ENCODE measurements at regions not wholly inside any gene's neighbourhood (a gene's known extent, or its start where the extent isn't known, plus 50 kb on each side); places are given as distances from the start of the nearest gene placed in this dataset.

DNA sequence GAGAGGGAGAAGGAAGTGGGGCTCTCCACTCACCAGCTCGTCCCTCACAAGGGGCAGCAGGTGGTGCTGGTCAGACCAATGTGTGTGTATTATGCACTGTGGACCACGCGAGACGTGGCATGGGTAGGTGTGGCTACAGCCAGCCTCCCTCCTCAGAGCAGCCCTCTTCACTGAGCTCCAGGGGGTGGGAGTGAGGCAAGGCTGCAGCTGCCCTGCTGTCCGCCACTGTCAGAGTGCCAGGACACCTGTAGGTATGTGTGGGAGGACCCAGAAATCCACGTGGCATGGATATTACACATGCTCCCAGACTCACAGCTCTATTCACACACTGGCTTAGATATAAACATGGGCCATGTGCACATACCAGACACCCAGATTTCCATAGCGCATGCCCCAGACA, 90.3 kb downstream of the VEGFA start (continued):
- TF ChIP-seq, protein P1, sequence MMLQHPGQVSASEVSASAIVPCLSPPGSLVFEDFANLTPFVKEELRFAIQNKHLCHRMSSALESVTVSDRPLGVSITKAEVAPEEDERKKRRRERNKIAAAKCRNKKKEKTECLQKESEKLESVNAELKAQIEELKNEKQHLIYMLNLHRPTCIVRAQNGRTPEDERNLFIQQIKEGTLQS (IDR thresholded peaks at IDR 0.05; ENCODE audit: borderline replicate concordance, extremely low read depth, low read depth, low read length) = no peak
- no peak for TF ChIP-seq EP300 (IDR thresholded peaks at IDR 0.05; ENCODE audit: borderline replicate concordance in 1 of 2, control insufficient read depth in 1 of 2, low read depth in 2 of 2, low read length in 2 of 2)
- TF ChIP-seq EGR1 (IDR thresholded peaks at IDR 0.05; ENCODE audit: borderline replicate concordance in 1 of 2, low read depth in 2 of 2, low read length in 2 of 2) = no peak

DNA sequence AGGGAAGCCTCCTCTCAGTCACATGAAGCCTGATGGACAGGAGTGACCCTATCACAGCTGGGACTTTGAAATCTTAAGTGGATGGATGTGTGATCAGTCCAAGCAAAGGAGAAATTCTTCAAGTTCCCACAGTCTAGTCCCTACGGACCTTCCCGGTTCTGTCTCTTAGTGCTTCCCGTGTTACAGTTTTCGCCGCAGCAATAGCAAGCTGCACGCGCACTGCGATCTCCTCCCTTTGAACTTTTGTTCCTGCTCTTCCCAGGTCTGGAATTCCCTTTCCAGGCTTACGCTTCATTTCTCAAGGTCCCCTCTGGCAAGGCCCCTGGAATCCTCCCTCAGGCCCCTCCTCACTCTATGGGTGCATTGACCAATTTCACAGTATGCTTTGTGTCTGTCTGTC, 89.2 kb downstream of the VEGFA start:
- H3K4me1 ChIP-seq (ENCODE audit: control insufficient read depth, insufficient read depth, low read length) = peaks cover 8% of the 10 kb centered on the region
- no peaks in the 10 kb centered on the region for H3K79me2 ChIP-seq (ENCODE audit: control insufficient read depth, insufficient read depth, low read length)
- no peak overlapping the region for H3K4me2 ChIP-seq (ENCODE audit: control insufficient read depth, insufficient read depth)
- H3K27me3 ChIP-seq (replicated peaks in 1 of 2; ENCODE audit: control insufficient read depth in 2 of 2, insufficient read depth in 2 of 2, low read length in 1 of 2) = no peaks in the 10 kb centered on the region
- no peak overlapping the region for H3K27ac ChIP-seq (ENCODE audit: control insufficient read depth, insufficient read depth)
- DNase-seq (ENCODE audit: low read depth, low spot score) (no peak), FAIRE-seq (no peak), ATAC-seq (no peak)
- CTCF ChIA-PET = no interaction called here
- H3K9ac ChIP-seq (ENCODE audit: control insufficient read depth, insufficient read depth, low read length) = no peak overlapping the region
- no TSS peak for BruUV-seq (replicated peaks)
- in situ Hi-C loops (cut with MboI) = no loop called here
- SMC1A ChIA-PET (ENCODE audit: uncharacterized antibody, unreplicated experiment) = interaction anchor here (1.0 kb wide), 1 partner anchor 117 kb away, joined by 3 read pairs; no protein-coding TSS in a partner anchor
- POLR2A ChIA-PET = interaction anchor here (0.6 kb wide), 1 partner anchor 73 kb away, joined by 3 read pairs; no protein-coding TSS in a partner anchor
- WGBS (ENCODE audit: insufficient coverage, insufficient replicate concordance, low lambda C conversion rate, missing lambda C conversion rate) = 78% methylated on average over 9 of the region's 9 CpGs
- H3K36me3 ChIP-seq (ENCODE audit: control insufficient read depth in 2 of 2, insufficient read depth in 2 of 2, low read length in 1 of 2) = no peaks in the 10 kb centered on the region
- RAD21 ChIA-PET (ENCODE audit: unreplicated experiment) = interaction anchor here (1.6 kb wide), 1 partner anchor 94 kb away, joined by 3 read pairs; no protein-coding TSS in a partner anchor
- intact Hi-C loops (cut with micrococcal nuclease; ENCODE audit: unreplicated experiment) = loop anchor here (5.0 kb wide), 1 partner anchor 143 kb away; no protein-coding TSS in a partner anchor
- no peaks in the 10 kb centered on the region for H4K20me1 ChIP-seq (ENCODE audit: control insufficient read depth, insufficient read depth)
- no peak overlapping the region for H3K4me3 ChIP-seq
- H3K9me3 ChIP-seq (replicated peaks; ENCODE audit: control insufficient read depth, insufficient read depth, low read length) = no peaks in the 10 kb centered on the region
- no peak overlapping the region for H2AFZ ChIP-seq (ENCODE audit: control insufficient read depth, low read depth, low read length)
- no peak for TF ChIP-seq SRF (IDR thresholded peaks at IDR 0.05; ENCODE audit: low read depth in 2 of 2, low read length in 2 of 2)
- TF ChIP-seq RAD51 (IDR thresholded peaks at IDR 0.05) = no peak
- TF ChIP-seq, protein P2, sequence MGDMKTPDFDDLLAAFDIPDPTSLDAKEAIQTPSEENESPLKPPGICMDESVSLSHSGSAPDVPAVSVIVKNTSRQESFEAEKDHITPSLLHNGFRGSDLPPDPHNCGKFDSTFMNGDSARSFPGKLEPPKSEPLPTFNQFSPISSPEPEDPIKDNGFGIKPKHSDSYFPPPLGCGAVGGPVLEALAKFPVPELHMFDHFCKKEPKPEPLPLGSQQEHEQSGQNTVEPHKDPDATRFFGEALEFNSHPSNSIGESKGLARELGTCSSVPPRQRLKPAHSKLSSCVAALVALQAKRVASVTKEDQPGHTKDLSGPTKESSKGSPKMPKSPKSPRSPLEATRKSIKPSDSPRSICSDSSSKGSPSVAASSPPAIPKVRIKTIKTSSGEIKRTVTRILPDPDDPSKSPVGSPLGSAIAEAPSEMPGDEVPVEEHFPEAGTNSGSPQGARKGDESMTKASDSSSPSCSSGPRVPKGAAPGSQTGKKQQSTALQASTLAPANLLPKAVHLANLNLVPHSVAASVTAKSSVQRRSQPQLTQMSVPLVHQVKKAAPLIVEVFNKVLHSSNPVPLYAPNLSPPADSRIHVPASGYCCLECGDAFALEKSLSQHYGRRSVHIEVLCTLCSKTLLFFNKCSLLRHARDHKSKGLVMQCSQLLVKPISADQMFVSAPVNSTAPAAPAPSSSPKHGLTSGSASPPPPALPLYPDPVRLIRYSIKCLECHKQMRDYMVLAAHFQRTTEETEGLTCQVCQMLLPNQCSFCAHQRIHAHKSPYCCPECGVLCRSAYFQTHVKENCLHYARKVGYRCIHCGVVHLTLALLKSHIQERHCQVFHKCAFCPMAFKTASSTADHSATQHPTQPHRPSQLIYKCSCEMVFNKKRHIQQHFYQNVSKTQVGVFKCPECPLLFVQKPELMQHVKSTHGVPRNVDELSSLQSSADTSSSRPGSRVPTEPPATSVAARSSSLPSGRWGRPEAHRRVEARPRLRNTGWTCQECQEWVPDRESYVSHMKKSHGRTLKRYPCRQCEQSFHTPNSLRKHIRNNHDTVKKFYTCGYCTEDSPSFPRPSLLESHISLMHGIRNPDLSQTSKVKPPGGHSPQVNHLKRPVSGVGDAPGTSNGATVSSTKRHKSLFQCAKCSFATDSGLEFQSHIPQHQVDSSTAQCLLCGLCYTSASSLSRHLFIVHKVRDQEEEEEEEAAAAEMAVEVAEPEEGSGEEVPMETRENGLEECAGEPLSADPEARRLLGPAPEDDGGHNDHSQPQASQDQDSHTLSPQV (IDR thresholded peaks at IDR 0.05) = no peak
- no peak for TF ChIP-seq IRF4 (IDR thresholded peaks at IDR 0.05; ENCODE audit: low read depth, low read length)
- TF ChIP-seq, protein P3, sequence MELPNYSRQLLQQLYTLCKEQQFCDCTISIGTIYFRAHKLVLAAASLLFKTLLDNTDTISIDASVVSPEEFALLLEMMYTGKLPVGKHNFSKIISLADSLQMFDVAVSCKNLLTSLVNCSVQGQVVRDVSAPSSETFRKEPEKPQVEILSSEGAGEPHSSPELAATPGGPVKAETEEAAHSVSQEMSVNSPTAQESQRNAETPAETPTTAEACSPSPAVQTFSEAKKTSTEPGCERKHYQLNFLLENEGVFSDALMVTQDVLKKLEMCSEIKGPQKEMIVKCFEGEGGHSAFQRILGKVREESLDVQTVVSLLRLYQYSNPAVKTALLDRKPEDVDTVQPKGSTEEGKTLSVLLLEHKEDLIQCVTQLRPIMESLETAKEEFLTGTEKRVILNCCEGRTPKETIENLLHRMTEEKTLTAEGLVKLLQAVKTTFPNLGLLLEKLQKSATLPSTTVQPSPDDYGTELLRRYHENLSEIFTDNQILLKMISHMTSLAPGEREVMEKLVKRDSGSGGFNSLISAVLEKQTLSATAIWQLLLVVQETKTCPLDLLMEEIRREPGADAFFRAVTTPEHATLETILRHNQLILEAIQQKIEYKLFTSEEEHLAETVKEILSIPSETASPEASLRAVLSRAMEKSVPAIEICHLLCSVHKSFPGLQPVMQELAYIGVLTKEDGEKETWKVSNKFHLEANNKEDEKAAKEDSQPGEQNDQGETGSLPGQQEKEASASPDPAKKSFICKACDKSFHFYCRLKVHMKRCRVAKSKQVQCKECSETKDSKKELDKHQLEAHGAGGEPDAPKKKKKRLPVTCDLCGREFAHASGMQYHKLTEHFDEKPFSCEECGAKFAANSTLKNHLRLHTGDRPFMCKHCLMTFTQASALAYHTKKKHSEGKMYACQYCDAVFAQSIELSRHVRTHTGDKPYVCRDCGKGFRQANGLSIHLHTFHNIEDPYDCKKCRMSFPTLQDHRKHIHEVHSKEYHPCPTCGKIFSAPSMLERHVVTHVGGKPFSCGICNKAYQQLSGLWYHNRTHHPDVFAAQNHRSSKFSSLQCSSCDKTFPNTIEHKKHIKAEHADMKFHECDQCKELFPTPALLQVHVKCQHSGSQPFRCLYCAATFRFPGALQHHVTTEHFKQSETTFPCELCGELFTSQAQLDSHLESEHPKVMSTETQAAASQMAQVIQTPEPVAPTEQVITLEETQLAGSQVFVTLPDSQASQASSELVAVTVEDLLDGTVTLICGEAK (IDR thresholded peaks at IDR 0.05; ENCODE audit: borderline replicate concordance) = no peak
- TF ChIP-seq, protein P4, sequence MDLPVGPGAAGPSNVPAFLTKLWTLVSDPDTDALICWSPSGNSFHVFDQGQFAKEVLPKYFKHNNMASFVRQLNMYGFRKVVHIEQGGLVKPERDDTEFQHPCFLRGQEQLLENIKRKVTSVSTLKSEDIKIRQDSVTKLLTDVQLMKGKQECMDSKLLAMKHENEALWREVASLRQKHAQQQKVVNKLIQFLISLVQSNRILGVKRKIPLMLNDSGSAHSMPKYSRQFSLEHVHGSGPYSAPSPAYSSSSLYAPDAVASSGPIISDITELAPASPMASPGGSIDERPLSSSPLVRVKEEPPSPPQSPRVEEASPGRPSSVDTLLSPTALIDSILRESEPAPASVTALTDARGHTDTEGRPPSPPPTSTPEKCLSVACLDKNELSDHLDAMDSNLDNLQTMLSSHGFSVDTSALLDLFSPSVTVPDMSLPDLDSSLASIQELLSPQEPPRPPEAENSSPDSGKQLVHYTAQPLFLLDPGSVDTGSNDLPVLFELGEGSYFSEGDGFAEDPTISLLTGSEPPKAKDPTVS (IDR thresholded peaks at IDR 0.05; ENCODE audit: low read depth, low read length) = no peak
